T-helper 1 cell (primary cell): ENCODE measurements at regions not wholly inside any gene's neighbourhood (a gene's known extent, or its start where the extent isn't known, plus 50 kb on each side); places are given as distances from the start of the nearest gene placed in this dataset.
A peak's percentile ranks its signal among the peaks of the same experiment; 100 is the strongest.

ENCODE experiments used
- DNase-seq, 5 donors: peaks; one replicate each; pipeline ENCODE4 v3.0.0-alpha.2; 2012 to 2020

GRCh38 chr13:59157181-59157580 lies 1006.5 kb downstream of the DIAPH3 start:
- DNase-seq, result no peak

DNA sequence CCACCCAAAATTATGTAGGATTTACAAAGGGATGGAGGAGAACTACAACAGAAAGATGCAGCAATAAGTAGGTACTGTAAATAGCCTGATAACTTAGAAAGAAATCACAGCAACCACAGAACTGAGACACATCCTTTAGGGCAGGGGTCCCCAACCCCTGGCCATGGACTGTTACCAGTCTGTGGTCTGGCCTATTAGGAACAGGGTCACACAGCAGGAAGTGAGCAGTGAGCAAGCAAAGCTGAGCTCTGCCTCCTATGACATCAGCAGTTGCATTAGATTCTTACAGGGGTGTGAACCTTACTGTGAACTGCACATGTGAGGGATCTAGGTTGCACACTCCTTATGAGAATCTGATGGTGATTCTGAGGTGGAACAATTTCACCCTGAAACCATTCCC lies 997.6 kb downstream of the DIAPH3 start:
- no peak for DNase-seq

GRCh38 chr13:59172076-59172475 lies 991.7 kb downstream of the DIAPH3 start:
- DNase-seq, result no peak

GRCh38 chr13:59176775-59177174 lies 987.0 kb downstream of the DIAPH3 start:
- no peak for DNase-seq

- DNase-seq, result no peak
Observed at GRCh38 chr13:59178344-59178743, 985.4 kb downstream of the DIAPH3 start.

DNA sequence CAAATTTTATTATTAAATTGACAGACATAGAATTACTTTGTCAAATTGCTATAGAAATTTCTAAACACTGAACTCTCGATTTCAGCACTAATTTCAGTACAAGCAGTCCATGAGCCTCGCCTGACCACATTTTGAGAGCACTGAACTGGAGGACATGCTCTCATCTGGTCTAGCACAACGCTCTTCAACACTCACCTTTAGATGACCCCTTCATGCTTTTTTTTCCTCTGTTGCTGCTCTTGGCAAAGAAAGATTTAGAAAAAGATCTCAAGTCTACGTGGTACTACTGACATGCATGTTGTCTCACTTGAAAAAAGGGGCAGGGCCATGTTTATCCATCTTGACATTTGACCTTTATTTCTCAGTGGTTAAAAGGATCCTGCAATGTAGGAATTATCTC lies 981.5 kb downstream of the DIAPH3 start:
- no peak for DNase-seq

DNA sequence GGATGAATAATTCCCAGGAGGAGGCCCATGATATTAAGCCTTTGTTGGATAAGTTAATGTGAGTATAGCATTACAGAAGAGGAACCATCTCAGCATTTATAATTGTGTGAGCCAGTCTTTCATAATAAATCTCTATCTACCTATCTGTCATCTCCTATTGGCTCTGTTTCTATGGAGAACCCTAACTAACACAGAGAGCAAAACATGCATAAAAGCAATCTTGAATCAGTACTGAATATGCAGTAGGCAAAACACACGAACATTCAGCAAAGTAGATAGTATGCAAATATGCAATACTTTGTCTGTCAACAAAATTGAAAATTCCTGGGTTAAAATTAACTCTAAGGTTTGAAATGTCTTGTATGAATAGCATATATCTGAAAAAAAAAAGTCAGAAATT lies 966.3 kb downstream of the DIAPH3 start:
- no peak for DNase-seq

DNA sequence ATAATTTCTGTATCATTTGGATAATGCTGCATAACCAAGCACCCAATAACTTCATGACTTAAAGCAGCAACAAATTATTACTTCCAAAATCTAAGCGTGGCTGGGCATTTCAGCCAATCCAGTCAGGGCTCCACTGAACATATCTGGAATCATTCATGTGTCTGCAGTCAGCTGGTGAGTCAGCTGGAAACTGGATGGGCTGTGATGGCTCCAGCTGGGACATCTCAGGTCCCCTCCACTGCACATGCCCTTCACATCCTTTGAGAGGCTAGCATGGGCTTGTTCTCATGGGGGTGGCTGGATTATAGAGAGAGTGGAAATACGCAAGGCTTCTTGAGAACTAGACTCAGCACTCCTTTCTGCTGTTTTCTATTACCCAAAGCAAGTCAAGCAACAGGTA lies 961.9 kb downstream of the DIAPH3 start:
- no peak for DNase-seq

DNA sequence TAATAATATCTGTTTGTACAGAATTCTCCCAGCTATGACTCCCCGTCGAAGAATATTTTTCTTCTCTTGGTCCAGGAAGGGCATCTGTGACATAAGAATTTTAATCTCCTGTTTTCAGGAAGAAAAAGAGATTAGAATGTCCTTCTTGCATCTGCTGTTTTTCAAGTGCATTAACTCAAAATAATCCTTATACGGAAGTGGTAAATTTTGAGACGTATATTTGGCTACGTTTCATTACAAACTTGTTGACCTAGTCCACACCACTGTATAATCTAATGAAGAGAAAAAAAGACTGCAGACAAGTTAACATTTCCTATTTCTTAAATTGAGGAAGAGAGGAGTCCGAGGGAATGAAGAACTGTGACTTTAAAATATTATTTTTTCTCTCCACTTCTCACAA lies 959.9 kb downstream of the DIAPH3 start:
- no peak for DNase-seq

DNA sequence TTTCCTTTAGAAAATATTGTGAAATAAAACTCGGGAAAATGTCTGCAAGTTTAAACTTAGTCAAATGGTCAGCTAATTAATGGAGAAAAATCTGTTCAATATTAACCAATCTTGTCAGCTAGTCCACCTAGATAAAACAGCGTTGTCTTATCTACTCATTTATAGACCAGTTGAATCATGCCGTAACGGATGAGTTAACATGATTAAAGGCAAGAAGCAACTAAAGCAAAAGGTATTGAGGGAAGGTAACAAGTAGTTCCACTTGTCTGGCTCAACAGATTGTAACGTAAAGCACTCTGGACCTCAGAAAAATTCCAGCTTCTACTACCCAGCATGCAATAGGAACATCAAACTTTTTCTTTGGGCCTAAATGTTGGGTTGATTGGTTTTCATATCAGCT lies 958.2 kb downstream of the DIAPH3 start:
- DNase-seq, result no peak

- no peak for DNase-seq
Observed at GRCh38 chr13:59208405-59209195, 955.1 kb downstream of the DIAPH3 start.

DNA sequence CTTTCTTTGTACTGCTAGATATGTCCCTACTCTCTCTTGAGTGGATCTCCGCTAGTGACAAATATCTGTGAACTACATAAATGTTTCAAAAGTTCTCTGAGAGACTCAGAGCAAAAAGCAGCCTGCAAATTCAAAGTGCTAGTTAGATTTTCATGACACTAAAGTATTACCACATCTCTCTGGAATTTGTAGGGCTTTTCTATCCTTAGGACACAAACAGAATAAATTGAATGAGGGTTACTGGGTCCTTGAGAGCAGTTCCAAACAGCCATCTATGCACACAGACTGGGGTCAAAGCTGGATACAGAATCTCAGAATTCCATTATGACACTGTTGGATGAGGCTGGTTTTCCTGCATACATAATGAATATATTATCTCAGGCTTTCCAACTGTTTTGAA lies 953.2 kb downstream of the DIAPH3 start:
- no peak for DNase-seq

DNA sequence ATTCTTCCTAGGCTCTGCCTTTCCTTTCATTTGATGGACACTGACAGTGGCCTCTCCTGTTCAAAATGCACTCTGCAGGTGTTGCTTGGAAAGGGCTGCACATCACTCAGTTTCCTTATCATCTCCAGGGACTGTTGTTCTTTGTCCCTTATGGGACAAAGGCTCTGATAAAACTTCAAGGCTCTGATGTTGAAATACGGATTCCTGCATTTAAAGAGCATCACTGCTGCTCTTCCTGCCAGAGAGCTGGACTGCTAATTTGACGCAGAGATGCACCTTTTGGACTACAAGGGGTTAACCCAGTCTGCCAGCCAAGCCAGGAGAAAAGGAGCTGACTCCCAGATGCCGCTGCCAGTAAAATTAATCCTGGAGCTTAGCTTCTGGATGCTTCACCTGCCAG lies 952.1 kb downstream of the DIAPH3 start:
- DNase-seq, result no peak

GRCh38 chr13:59229401-59229800 lies 934.3 kb downstream of the DIAPH3 start:
- no peak for DNase-seq

- no peak for DNase-seq
Observed at GRCh38 chr13:59229861-59230260, 933.9 kb downstream of the DIAPH3 start.

- peak in 1 of 5 donors; percentile 2 for DNase-seq
Observed at GRCh38 chr13:59230484-59231264, 933.1 kb downstream of the DIAPH3 start.

DNA sequence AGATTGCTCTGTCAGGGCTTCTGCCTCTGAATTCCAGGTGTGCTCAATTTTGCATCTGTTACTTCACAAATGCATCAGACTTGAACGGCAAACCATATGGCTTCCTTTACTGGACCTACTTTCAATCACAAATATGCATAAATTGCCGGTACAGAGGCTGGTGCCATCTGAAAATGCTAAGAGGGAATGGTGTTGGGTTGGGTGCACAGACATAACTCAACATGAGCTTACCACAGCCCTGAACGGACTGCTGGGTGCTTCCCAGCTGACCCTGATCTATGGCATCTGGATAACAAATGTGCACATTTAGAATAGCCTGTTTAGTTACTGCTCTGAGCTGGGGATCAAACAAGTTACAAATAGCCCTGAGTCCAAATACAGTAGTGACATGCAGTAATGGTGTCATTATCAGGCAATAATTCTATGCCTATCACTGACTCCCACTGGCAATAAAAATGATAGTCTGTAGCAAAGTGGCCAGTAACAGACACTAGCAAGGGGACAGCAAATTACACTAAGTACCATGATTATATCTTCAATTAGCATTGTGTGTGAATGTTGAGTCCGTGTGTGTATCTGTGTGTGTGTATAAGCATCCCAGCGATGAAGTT lies 927.3 kb downstream of the DIAPH3 start:
- DNase-seq, result no peak

- DNase-seq, result no peak
Observed at GRCh38 chr13:59236944-59237343, 926.8 kb downstream of the DIAPH3 start.

GRCh38 chr13:59247171-59247570 lies 916.6 kb downstream of the DIAPH3 start:
- DNase-seq, result no peak

DNA sequence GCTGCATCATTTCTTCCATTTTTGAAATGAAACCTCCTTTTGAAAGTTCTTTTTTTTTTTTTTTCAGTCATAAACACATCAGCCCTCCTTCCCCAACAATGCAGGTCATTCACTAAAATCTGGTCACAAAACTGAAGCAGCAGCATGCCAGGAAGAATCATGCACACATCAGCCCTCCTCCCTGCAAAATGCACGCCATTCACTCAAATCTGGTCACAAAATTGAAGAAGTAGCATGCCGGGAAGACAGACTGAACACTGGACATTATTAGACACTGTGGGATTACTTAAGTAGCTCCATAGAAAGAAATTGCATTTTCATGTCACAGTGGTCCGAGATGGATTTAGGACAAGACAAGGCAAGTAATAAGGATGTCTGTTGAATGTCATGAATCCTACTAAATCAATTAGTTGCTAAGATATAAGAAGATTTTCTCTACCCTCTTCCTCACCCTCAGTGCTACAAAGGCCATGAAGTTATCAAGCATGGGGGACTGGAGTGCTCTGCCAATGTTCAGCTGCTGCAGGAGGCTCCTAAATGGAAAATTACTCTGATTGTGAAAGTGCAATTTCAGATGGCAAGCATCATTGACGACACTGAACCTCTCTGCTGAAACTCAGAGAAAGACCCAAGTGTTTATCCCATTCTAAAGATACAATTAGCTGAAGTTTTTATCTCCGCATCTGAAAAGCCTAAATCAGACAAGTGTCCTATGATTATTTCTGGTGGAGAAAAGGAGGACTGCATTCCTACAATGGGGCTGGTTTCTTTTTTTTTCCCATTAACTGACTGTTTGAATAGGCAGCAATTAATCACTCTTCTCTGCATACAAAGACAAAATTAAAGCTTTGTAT lies 913.2 kb downstream of the DIAPH3 start:
- no peak for DNase-seq

DNA sequence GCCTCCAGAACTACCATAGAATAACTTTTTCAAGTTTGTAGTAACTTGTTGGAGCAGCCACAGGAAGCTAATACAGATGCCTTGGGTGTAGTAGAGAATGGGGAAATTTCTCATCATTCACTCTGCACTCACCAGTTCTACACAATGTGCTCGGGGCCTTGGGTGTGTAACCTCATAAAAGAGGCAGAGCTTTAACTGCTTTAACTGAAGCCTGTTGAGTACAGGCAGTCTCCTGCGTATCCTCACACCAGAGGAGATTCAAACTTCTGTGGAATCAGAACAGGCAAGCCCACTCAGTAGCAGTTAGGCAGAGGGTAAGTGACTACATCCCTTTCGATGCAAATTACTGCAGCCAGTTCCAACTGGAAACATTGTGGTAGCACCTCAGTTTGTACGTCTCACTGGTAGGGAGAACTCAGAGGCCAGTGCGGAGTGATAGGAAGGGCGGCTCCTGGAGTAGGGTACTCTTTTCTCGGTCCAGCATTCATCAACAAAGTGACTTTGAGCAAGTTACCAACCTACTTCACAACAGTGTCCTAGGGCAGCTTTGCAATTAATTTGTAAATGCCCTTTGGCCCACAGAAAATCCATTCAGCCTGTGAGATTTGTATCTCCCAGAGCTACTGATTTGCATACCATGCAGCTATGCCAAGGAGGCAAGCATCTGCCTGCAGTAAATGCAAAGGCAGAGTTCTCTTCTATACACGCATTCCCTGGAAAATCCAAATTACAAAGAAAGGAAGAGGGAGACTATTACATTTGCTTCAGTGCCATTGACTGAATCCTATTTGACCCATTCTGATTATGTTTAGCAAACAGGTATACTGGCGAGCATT lies 904.3 kb downstream of the DIAPH3 start:
- no peak for DNase-seq

- DNase-seq, result no peak
Observed at GRCh38 chr13:59261928-59262488, 901.7 kb downstream of the DIAPH3 start.
